SK-N-SH (cell line): ENCODE measurements at regions not wholly inside any gene's neighbourhood (a gene's known extent, or its start where the extent isn't known, plus 50 kb on each side); places are given as distances from the start of the nearest gene placed in this dataset.

ENCODE experiments used
- CTCF ChIA-PET: fragments of 300-600, 350-600 bp; formaldehyde crosslinking; extraction: SDS; loops from one replicate; lab custom pipeline; 2021; lab: Yijun Ruan, JAX
- POLR2A ChIA-PET: fragments of 350-600 bp; sonication (Branson Sonifier 250); formaldehyde crosslinking; extraction: SDS; loops from one replicate; lab custom pipeline; 2020; ENCODE audit warnings: antibody characterized with exemption, inconsistent platforms; lab: Yijun Ruan, JAX
- DNase-seq: peaks from one replicate; pipeline ENCODE4 v3.0.0; 2012
- H2AFZ ChIP-seq: fragments of 200-600 bp; sonication (generic); 2 replicates; pipeline ENCODE4 v1.8.1; 2016; ENCODE audit warnings: antibody characterized with exemption, mild to moderate bottlenecking, low read depth
- H3F3A ChIP-seq: fragments of 200-600 bp; sonication (generic); replicated peaks from 2 replicates; pipeline ENCODE3; 2016; ENCODE audit warnings: antibody characterized with exemption, mild to moderate bottlenecking; ENCODE audit not compliant: insufficient read depth
- H3K27ac ChIP-seq, 2 experiments: fragments of 200-500 bp in 1 of 2; fragments of 200-600 bp in 1 of 2; sonication (Bioruptor generic) in 1 of 2; sonication (generic), shearing (Covaris generic) in 1 of 2; 2 replicates each; pipeline versions ENCODE4 v1.5.1 to v1.6.1; 2014 to 2016; ENCODE audit warnings: low read depth in 2 of 2, inconsistent platforms in 1 of 2, low read length in 1 of 2, mild to moderate bottlenecking in 1 of 2, mixed read lengths in 1 of 2
- H3K27me3 ChIP-seq: fragments of 200-600 bp; sonication (generic), shearing (Covaris generic); 2 replicates; pipeline ENCODE4 v1.6.1; 2016; ENCODE audit warnings: mixed run types; ENCODE audit not compliant: insufficient read depth
- H3K36me3 ChIP-seq, 2 experiments: fragments of 200-500 bp in 1 of 2; fragments of 200-600 bp in 1 of 2; sonication (Bioruptor generic) in 1 of 2; sonication (generic) in 1 of 2; replicated peaks in 1 of 2; 2 replicates each; pipeline versions ENCODE3 to v1.5.1; 2014 to 2016; ENCODE audit warnings: low read length in 1 of 2, mild to moderate bottlenecking in 1 of 2; ENCODE audit not compliant: insufficient read depth in 2 of 2, control insufficient read depth in 1 of 2
- H3K4me1 ChIP-seq, 2 experiments: fragments of 200-500 bp in 1 of 2; fragments of 200-600 bp in 1 of 2; sonication (Bioruptor generic) in 1 of 2; sonication (generic), shearing (Covaris generic) in 1 of 2; 2 replicates each; pipeline versions ENCODE4 v1.5.1 to v1.6.1; 2014 to 2016; ENCODE audit warnings: low read depth in 1 of 2, low read length in 1 of 2, mixed run types in 1 of 2; ENCODE audit not compliant: insufficient read depth in 2 of 2, control insufficient read depth in 1 of 2
- H3K4me2 ChIP-seq: fragments of 200-600 bp; sonication (generic), shearing (Covaris generic); 2 replicates; pipeline ENCODE4 v1.6.1; 2017; ENCODE audit warnings: mixed run types
- H3K4me3 ChIP-seq, 2 experiments: fragments of 200-500 bp in 1 of 2; fragments of 200-600 bp in 1 of 2; sonication (Bioruptor generic) in 1 of 2; sonication (generic), shearing (Covaris generic) in 1 of 2; 2 replicates each; pipeline versions ENCODE4 v1.5.1 to v1.8.1; 2014 to 2016; ENCODE audit warnings: low read depth in 2 of 2, inconsistent platforms in 1 of 2, low read length in 1 of 2, mild to moderate bottlenecking in 1 of 2, mixed read lengths in 1 of 2, moderate library complexity in 1 of 2
- H3K79me2 ChIP-seq: fragments of 200-600 bp; sonication (generic); 2 replicates; pipeline ENCODE4 v1.8.1; 2017; ENCODE audit warnings: mild to moderate bottlenecking; ENCODE audit not compliant: insufficient read depth
- H3K9ac ChIP-seq: fragments of 200-600 bp; sonication (generic); 2 replicates; pipeline ENCODE4 v1.6.1; 2017; ENCODE audit warnings: mixed run types
- H3K9me2 ChIP-seq: fragments of 200-600 bp; sonication (generic); 2 replicates; pipeline ENCODE4 v1.6.1; 2017; ENCODE audit warnings: mixed run types
- H3K9me3 ChIP-seq: fragments of 200-600 bp; sonication (generic); 2 replicates; pipeline ENCODE4 v1.6.1; 2017; ENCODE audit warnings: mixed run types, mild to moderate bottlenecking, moderate library complexity
- H4K20me1 ChIP-seq: fragments of 200-600 bp; sonication (generic); 2 replicates; pipeline ENCODE4 v1.6.1; 2017; ENCODE audit warnings: mild to moderate bottlenecking, mixed run types; ENCODE audit not compliant: insufficient read depth
- CTCF ChIP-seq: fragments of 200-600 bp; sonication (generic); IDR thresholded peaks from 2 replicates; pipeline ENCODE4 v1.6.1; 2017; ENCODE audit warnings: antibody characterized with exemption, mild to moderate bottlenecking, moderate library complexity
- EP300 ChIP-seq, 2 experiments: IDR thresholded peaks; 2 replicates each; pipeline versions ENCODE4 v1.4.0 to v1.6.1; 2012; ENCODE audit warnings: borderline replicate concordance in 1 of 2, low read depth in 1 of 2, low read length in 1 of 2
- FOSL2 ChIP-seq: IDR thresholded peaks from 2 replicates; pipeline ENCODE4 v1.4.0; 2012; ENCODE audit warnings: low read depth, mild to moderate bottlenecking, moderate library complexity, borderline replicate concordance
- FOXM1 ChIP-seq: IDR thresholded peaks from 2 replicates; pipeline ENCODE4 v1.4.0; 2012; ENCODE audit warnings: low read depth, mild to moderate bottlenecking
- IRF3 ChIP-seq: fragments of 150-350 bp; IDR thresholded peaks from 2 replicates; pipeline ENCODE4 v1.6.1; 2016; ENCODE audit warnings: mild to moderate bottlenecking, low read depth, low read length
- JUND ChIP-seq: IDR thresholded peaks from 2 replicates; pipeline ENCODE4 v1.4.0; 2012
- MEF2A ChIP-seq: IDR thresholded peaks from 2 replicates; pipeline ENCODE4 v1.4.0; 2012; ENCODE audit warnings: low read depth, borderline replicate concordance
- MXI1 ChIP-seq: IDR thresholded peaks from 2 replicates; pipeline ENCODE4 v1.6.1; 2012; ENCODE audit warnings: mild to moderate bottlenecking, low read depth, low read length, improper control_type of control experiment
- PBX3 ChIP-seq: IDR thresholded peaks from 2 replicates; pipeline ENCODE4; 2012
- RXRA ChIP-seq: IDR thresholded peaks from 2 replicates; pipeline ENCODE4 v1.4.0; 2012; ENCODE audit warnings: low read depth, mild to moderate bottlenecking, borderline replicate concordance
- TCF12 ChIP-seq: IDR thresholded peaks from 2 replicates; pipeline ENCODE4 v1.4.0; 2012
- TEAD4 ChIP-seq: IDR thresholded peaks from 2 replicates; pipeline ENCODE4 v1.4.0; 2012; ENCODE audit warnings: mild to moderate bottlenecking, borderline replicate concordance; ENCODE audit not compliant: insufficient read depth
- YY1 ChIP-seq: IDR thresholded peaks from 2 replicates; pipeline ENCODE4 v1.4.0; 2012; ENCODE audit warnings: low read depth, mild to moderate bottlenecking
- ZBTB33 ChIP-seq: IDR thresholded peaks from 2 replicates; pipeline ENCODE4 v1.4.0; 2012; ENCODE audit warnings: low read depth, borderline replicate concordance
- WGBS: methylation state at CpG from one replicate; pipeline ENCODE4 v1.1.6; 2017; ENCODE audit warnings: low lambda C conversion rate; 5-methylcytosine and 5-hydroxymethylcytosine counted together

GRCh38 chr13:104525467-104525866, 1459.2 kb upstream of the SLC10A2 start:
- Histone ChIP-seq H3K27me3 (no peaks in the 10 kb centered on the region), H3K4me3 (no peak overlapping the region), H3K4me1 (no peaks in the 10 kb centered on the region; a peak in 1 of 4 replicates), H3K9me3 (no peaks in the 10 kb centered on the region; the same call in 1 of the 2 replicates), H2AFZ (no peak overlapping the region), H3K36me3 (no peaks in the 10 kb centered on the region), H3K79me2 (no peaks in the 10 kb centered on the region), H3K27ac (no peak overlapping the region), H3K4me2 (no peak overlapping the region), H3K9me2 (no peaks in the 10 kb centered on the region), H4K20me1 (no peaks in the 10 kb centered on the region), H3K9ac (no peak overlapping the region), H3F3A (no peaks in the 10 kb centered on the region)
- WGBS = 68% methylated on average over 5 of the region's 5 CpGs
- ChIA-PET POLR2A (no interaction called here), CTCF (no interaction called here)
- TF ChIP-seq IRF3 = no peak
- no peak for TF ChIP-seq MEF2A
- TF ChIP-seq PBX3 = no peak
- TF ChIP-seq JUND = no peak
- no peak for TF ChIP-seq ZBTB33
- no peak for TF ChIP-seq RXRA
- TF ChIP-seq YY1 = no peak
- DNase-seq = no peak

- H2AFZ ChIP-seq = no peak overlapping the region
- H3K9ac ChIP-seq = no peak overlapping the region
- H3K9me2 ChIP-seq = no peaks in the 10 kb centered on the region
- H3K36me3 ChIP-seq = no peaks in the 10 kb centered on the region
- H3K27ac ChIP-seq = no peak overlapping the region
- POLR2A ChIA-PET = no interaction called here
- no peak for DNase-seq
- H3F3A ChIP-seq = no peaks in the 10 kb centered on the region
- no peaks in the 10 kb centered on the region; a peak in 1 of 4 replicates for H3K4me1 ChIP-seq
- TF ChIP-seq MEF2A (no peak), ZBTB33 (no peak), TEAD4 (no peak), MXI1 (no peak), CTCF (no peak), TCF12 (no peak), FOSL2 (no peak), FOXM1 (no peak), EP300 (IDR thresholded peaks at IDR 0.05; ENCODE audit: borderline replicate concordance in 1 of 2, low read depth in 1 of 2, low read length in 1 of 2) (no peak)
- WGBS = 68% methylated on average over 18 of the region's 25 CpGs
- H3K27me3 ChIP-seq = no peaks in the 10 kb centered on the region
- no peak overlapping the region for H3K4me2 ChIP-seq
- no peaks in the 10 kb centered on the region; the same call in 1 of the 2 replicates for H3K9me3 ChIP-seq
- H3K79me2 ChIP-seq = no peaks in the 10 kb centered on the region
- H3K4me3 ChIP-seq = no peak overlapping the region
- CTCF ChIA-PET = no interaction called here
- no peaks in the 10 kb centered on the region for H4K20me1 ChIP-seq
These were observed 1456.2 kb upstream of the SLC10A2 start for GRCh38 chr13:104522235-104523072.
